Naive B cell (primary cell): ENCODE measurements at regions not wholly inside any gene's neighbourhood (a gene's known extent, or its start where the extent isn't known, plus 50 kb on each side); places are given as distances from the start of the nearest gene placed in this dataset.

Experiments
- ATAC-seq, 2 donors: fragments of 150-1000 bp; cut with Tn5 transposase; 2 replicates each; pipeline ENCODE4 v1.10.0; 2021; ENCODE audit warnings: low read depth in 2 of 2, mild to moderate bottlenecking in 2 of 2, moderate library complexity in 2 of 2
- DNase-seq: peaks from one replicate; pipeline ENCODE4 v3.0.0; 2022
- H3K27ac Mint-ChIP-seq, 6 donors: one replicate each; pipeline ENCODE4 v1.8.0; 2020 to 2022; ENCODE audit warnings: mild to moderate bottlenecking in 6 of 6, mixed read lengths in 6 of 6, moderate library complexity in 5 of 6, inconsistent platforms in 2 of 6
- H3K27me3 Mint-ChIP-seq, 3 donors: one replicate each; pipeline ENCODE4 v1.8.0; 2021 to 2022; ENCODE audit warnings: mixed read lengths in 3 of 3, mild to moderate bottlenecking in 1 of 3
- H3K36me3 Mint-ChIP-seq, 2 donors: one replicate each; pipeline ENCODE4 v1.8.0; 2020 to 2022; ENCODE audit warnings: mixed read lengths in 2 of 2, inconsistent platforms in 1 of 2, mild to moderate bottlenecking in 1 of 2
- H3K4me1 Mint-ChIP-seq, 3 donors: one replicate each; pipeline ENCODE4 v1.8.0; 2020 to 2022; ENCODE audit warnings: mixed read lengths in 3 of 3, inconsistent platforms in 1 of 3, mild to moderate bottlenecking in 1 of 3, moderate library complexity in 1 of 3
- H3K4me3 Mint-ChIP-seq, 8 donors: one replicate each; pipeline ENCODE4 v1.8.0; 2020 to 2022; ENCODE audit warnings: mild to moderate bottlenecking in 8 of 8, mixed read lengths in 8 of 8, moderate library complexity in 8 of 8, inconsistent platforms in 2 of 8
- H3K9me3 Mint-ChIP-seq, 7 donors: one replicate each; pipeline ENCODE4 v1.8.0; 2020 to 2022; ENCODE audit warnings: mixed read lengths in 7 of 7, mild to moderate bottlenecking in 5 of 7, inconsistent platforms in 2 of 7, moderate library complexity in 1 of 7

DNA sequence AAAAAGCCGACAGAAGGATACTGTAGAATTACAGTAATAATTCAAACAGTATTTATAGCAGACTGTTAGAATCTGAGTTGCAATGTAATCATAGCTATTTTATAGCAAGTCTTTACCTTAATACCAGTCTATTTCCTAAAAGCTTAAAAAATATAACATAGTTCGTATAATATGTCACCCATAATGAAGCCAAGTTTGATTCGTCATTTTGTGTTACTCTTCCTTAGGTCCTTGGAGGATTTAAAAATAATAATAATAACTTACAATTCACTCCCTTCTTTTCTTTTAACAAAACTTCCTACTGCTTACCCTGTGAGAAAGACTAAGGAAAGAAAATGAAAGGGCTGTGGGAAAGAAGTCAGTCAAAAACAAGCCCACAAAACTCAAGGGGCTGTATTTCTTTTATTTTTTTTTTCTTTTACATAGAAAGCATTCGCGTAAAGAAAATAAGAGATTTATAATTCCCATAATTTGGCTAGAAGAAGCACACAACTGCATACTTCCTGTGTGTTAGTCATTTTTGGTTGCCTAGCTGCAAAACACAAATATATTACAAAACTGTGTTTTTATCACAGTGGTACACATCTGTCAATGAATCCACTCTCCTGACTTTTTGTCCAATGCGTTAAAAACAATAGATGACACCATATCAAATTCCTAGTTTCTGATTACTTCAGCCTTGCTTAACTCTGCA is 187.2 kb upstream of the CELF2 start:
- Mint-ChIP-seq H3K36me3 (no peaks in the 10 kb centered on the region), H3K27ac (no peak overlapping the region), H3K27me3 (peaks cover 0 to 8% (median 5%) of the 10 kb centered on the region in 3 donors), H3K9me3 (peaks cover 0 to 11% (median 3%) of the 10 kb centered on the region in 7 donors), H3K4me3 (no peak overlapping the region), H3K4me1 (no peaks in the 10 kb centered on the region)
- no peak for DNase-seq
- no peak for ATAC-seq

GRCh38 chr10:10831085-10831484 is 186.6 kb upstream of the CELF2 start:
- Mint-ChIP-seq H3K36me3 (no peaks in the 10 kb centered on the region), H3K27me3 (peaks cover 3 to 8% (median 5%) of the 10 kb centered on the region in 3 donors), H3K9me3 (peaks cover 0 to 11% (median 3%) of the 10 kb centered on the region in 7 donors), H3K4me1 (no peaks in the 10 kb centered on the region), H3K27ac (no peak overlapping the region), H3K4me3 (no peak overlapping the region)
- ATAC-seq (no peak), DNase-seq (no peak)

- DNase-seq, result no peak
- Mint-ChIP-seq H3K27ac (no peak overlapping the region), H3K4me3 (no peak overlapping the region), H3K4me1 (no peaks in the 10 kb centered on the region), H3K27me3 (peaks cover 0 to 10% (median 4%) of the 10 kb centered on the region in 3 donors), H3K36me3 (no peaks in the 10 kb centered on the region), H3K9me3 (peaks cover 0 to 12% (median 5%) of the 10 kb centered on the region in 7 donors)
- ATAC-seq, result no peak
These were observed 183.7 kb upstream of the CELF2 start for GRCh38 chr10:10833955-10834354.

DNA sequence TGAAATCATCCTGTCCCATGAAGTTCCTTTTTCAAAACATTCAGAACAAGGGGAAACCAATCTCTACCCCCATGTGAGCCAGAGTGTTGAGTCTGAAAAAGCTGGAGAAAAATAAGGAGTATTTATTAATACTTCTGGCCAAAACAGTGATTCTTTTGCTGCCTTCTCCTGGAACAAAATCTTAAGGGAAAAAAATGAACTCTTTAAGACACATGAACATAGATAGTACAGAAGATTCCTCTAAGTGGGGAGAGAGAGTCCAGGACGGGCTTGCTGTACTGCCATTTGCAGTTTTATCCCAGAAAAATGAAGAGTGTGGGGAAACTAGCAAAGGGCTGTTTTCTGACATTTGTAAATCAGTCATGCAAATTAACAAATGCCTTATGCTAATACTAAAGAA is 173.4 kb upstream of the CELF2 start:
- ATAC-seq, result no peak
- H3K4me3 Mint-ChIP-seq, result no peak overlapping the region
- peaks cover 0 to 8% of the 10 kb centered on the region in 2 donors for H3K36me3 Mint-ChIP-seq
- DNase-seq, result no peak
- H3K4me1 Mint-ChIP-seq, result no peaks in the 10 kb centered on the region
- peaks cover 8 to 25% (median 10%) of the 10 kb centered on the region in 7 donors for H3K9me3 Mint-ChIP-seq
- H3K27ac Mint-ChIP-seq, result no peak overlapping the region
- peaks cover 10 to 23% (median 17%) of the 10 kb centered on the region in 3 donors for H3K27me3 Mint-ChIP-seq

DNA sequence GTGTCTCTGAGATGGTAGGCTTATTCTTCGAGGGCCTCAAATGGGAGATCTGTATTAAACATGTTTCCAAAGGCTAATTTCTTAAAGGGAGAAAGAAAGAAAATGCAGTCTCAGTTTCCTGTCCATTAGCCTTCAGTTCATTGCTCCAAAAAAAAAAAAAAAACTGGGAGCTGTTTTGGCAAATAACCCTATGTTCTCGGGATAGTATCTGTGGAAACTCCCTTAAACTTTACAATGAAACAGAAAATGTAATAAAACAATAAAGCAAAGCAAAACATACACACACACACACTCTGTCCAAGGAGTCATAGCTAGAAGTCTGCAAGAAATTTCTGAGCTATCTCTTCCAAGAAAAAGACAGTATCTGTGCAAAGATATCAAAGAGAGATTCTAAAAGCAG is 172.5 kb upstream of the CELF2 start:
- peaks cover 0 to 16% (median 4%) of the 10 kb centered on the region in 7 donors for H3K9me3 Mint-ChIP-seq
- no peak overlapping the region for H3K4me3 Mint-ChIP-seq
- ATAC-seq, result no peak
- no peaks in the 10 kb centered on the region for H3K36me3 Mint-ChIP-seq
- no peak overlapping the region for H3K27ac Mint-ChIP-seq
- no peak for DNase-seq
- peaks cover 14 to 24% (median 19%) of the 10 kb centered on the region in 3 donors for H3K27me3 Mint-ChIP-seq
- H3K4me1 Mint-ChIP-seq, result no peaks in the 10 kb centered on the region

DNA sequence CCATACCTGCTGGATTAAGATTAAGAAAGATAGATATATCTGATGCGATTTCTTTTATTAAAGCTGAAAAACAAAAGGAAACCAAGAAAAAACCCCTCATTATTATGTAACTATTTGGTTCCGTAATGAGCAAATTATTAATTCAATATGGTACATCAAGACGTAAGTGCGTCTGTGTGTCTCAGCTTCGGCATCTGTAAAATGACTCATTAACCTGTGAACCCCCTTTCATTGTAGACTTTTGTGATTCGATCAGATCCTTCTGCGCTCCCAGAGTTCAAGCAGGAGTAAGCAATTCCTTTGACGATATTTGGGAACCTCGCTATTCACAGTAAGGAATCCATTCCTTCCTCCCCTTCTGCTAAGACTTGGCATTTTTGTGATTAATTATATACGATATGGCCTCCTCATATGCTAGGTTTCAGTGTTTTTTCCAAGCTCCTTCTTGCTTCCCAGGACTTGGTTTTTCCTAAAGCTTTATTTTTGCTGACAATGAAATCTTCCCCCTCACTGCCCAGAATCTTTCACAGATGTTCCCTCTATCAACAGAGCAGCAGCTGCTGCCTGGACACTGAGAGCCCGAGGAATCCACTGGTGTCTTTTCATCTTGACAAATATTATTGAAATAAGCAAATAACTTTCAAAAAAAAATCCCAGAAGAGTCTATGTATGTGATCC is 171.7 kb upstream of the CELF2 start:
- ATAC-seq, result no peak
- H3K27me3 Mint-ChIP-seq, result peaks cover 14 to 24% (median 23%) of the 10 kb centered on the region in 3 donors
- H3K4me1 Mint-ChIP-seq, result no peaks in the 10 kb centered on the region

DNA sequence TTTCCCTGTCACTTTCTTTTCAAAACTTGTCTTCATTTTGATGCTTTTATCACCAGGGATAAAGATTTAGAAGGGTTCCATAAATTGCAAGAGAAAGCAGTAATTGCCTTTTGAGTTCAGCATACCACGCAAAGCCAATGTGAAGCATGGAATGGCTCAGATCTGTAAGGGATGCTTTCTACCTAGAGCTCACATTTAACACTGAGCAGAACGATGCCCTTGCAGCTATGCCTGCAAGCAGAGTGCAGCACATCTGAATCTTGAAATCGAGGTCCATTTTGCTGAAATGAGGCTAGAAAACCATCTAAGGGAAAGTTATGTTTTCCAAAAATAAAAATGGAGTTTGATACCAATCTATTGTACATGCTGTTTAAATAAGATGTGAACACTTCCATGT is 171.2 kb upstream of the CELF2 start:
- no peak overlapping the region for H3K27ac Mint-ChIP-seq
- peaks cover 0 to 9% (median 0%) of the 10 kb centered on the region in 7 donors for H3K9me3 Mint-ChIP-seq
- no peaks in the 10 kb centered on the region for H3K4me1 Mint-ChIP-seq
- no peak overlapping the region for H3K4me3 Mint-ChIP-seq
- DNase-seq (no peak), ATAC-seq (no peak)
- no peaks in the 10 kb centered on the region for H3K36me3 Mint-ChIP-seq
- peaks cover 17 to 24% (median 23%) of the 10 kb centered on the region in 3 donors for H3K27me3 Mint-ChIP-seq

More for the DNA sequence above, 171.7 kb upstream of the CELF2 start:
- no peak for DNase-seq
- Mint-ChIP-seq H3K4me3 (no peak overlapping the region), H3K9me3 (peaks cover 0 to 8% (median under 1%) of the 10 kb centered on the region in 7 donors), H3K36me3 (no peaks in the 10 kb centered on the region), H3K27ac (no peak overlapping the region)

DNA sequence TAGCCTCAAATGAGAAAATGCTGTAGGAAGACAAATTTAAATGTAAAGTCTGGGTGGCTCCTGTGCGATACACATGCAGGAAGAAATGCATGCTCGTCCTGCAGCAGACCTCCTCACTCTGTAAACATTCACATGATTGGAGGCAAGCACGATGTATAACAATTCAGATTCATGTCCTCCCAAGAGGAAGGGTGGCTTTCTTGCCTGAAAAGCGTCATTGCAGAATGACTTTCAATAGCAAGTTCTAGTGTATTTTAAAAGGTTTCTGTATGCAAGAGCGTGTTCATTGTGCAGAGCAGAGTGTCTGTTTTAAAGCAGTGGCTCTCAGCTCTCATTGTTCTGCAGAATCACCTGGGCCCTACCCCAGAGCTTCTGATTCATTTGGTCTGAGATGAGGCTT is 170.3 kb upstream of the CELF2 start:
- H3K4me3 Mint-ChIP-seq, result no peak overlapping the region
- no peaks in the 10 kb centered on the region for H3K4me1 Mint-ChIP-seq
- peaks cover 23 to 27% (median 24%) of the 10 kb centered on the region in 3 donors for H3K27me3 Mint-ChIP-seq
- no peaks in the 10 kb centered on the region for H3K36me3 Mint-ChIP-seq
- H3K27ac Mint-ChIP-seq, result no peak overlapping the region
- ATAC-seq, result no peak
- no peak for DNase-seq
- peaks cover 0 to 6% (median 2%) of the 10 kb centered on the region in 7 donors for H3K9me3 Mint-ChIP-seq

DNA sequence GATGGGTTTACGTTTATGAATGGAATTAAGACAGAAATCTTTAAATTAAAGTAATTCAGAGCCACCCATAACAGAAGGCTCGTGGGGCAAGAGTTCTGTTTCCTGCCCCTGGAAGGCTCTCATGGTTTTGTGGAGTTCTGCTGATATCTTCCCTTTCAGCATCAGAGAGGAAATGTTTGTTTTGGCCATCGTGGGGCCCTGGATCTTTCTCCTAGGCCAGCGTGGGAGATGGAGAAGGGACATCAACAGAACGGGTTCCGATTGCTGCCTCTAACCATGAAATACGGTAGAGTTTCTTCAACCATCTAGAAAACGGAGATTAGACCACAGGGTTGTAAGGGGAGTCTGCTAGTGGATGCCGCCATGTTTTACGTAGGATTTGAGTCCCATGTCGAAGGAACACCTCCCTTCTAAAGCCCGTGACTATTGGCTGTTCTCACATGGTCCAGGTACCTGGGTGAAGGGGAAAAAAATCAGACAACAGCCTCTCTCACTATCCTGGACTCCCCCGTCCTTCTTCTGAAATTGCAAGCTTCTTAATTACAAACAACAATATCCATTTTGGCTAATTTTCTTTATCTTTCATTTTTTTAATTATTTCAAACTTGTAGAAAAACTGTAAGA is 169.1 kb upstream of the CELF2 start:
- H3K9me3 Mint-ChIP-seq, result peaks cover 0 to 6% (median 2%) of the 10 kb centered on the region in 7 donors
- no peak overlapping the region for H3K4me3 Mint-ChIP-seq
- H3K36me3 Mint-ChIP-seq, result no peaks in the 10 kb centered on the region
- no peak for DNase-seq
- no peak for ATAC-seq
- no peak overlapping the region for H3K27ac Mint-ChIP-seq
- no peaks in the 10 kb centered on the region for H3K4me1 Mint-ChIP-seq
- H3K27me3 Mint-ChIP-seq, result peaks cover 20 to 30% (median 29%) of the 10 kb centered on the region in 3 donors

GRCh38 chr10:10849306-10849705 is 168.4 kb upstream of the CELF2 start:
- H3K36me3 Mint-ChIP-seq, result no peaks in the 10 kb centered on the region
- H3K9me3 Mint-ChIP-seq, result peaks cover 0 to 6% (median 2%) of the 10 kb centered on the region in 7 donors
- H3K27ac Mint-ChIP-seq, result no peak overlapping the region
- no peak for DNase-seq
- no peak overlapping the region for H3K4me3 Mint-ChIP-seq
- H3K27me3 Mint-ChIP-seq, result peaks cover 19 to 30% (median 22%) of the 10 kb centered on the region in 3 donors
- no peaks in the 10 kb centered on the region for H3K4me1 Mint-ChIP-seq
- ATAC-seq, result no peak

- ATAC-seq (no peak), DNase-seq (no peak)
- H3K27me3 Mint-ChIP-seq, result peaks cover 17 to 30% (median 22%) of the 10 kb centered on the region in 3 donors
- no peaks in the 10 kb centered on the region for H3K36me3 Mint-ChIP-seq
- no peak overlapping the region for H3K4me3 Mint-ChIP-seq
- H3K4me1 Mint-ChIP-seq, result peaks cover 2 to 5% (median 4%) of the 10 kb centered on the region in 3 donors
- peaks cover 0 to 6% (median 2%) of the 10 kb centered on the region in 7 donors for H3K9me3 Mint-ChIP-seq
- H3K27ac Mint-ChIP-seq, result no peak overlapping the region
These were observed 167.5 kb upstream of the CELF2 start for GRCh38 chr10:10850214-10850613.

GRCh38 chr10:10852464-10852863 is 165.2 kb upstream of the CELF2 start:
- Mint-ChIP-seq H3K27ac (no peak overlapping the region), H3K36me3 (no peaks in the 10 kb centered on the region), H3K4me1 (peaks cover 4 to 6% (median 6%) of the 10 kb centered on the region in 3 donors), H3K4me3 (no peak overlapping the region), H3K9me3 (peaks cover 0 to 7% (median 2%) of the 10 kb centered on the region in 7 donors), H3K27me3 (peaks cover 10 to 22% (median 22%) of the 10 kb centered on the region in 3 donors)
- no peak for ATAC-seq
- no peak for DNase-seq

DNA sequence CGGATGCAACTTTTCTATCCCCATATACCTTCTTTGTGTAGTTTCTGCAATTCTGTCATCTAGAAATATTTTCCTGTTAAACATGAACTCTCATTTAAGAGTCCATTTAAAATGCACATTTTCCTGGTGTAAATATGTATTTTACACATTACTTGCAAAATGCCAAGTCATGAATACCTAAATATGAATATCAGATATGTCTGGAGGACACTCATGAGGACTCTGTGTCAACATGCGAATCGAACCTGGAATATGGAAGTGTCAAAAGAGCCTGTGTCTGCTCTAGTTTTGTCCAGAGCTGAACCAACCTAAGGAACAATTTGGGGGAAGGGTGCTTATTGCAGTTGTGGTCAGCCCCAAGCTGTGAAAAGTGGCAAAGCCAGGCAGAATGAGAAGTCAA is 163.7 kb upstream of the CELF2 start:
- Mint-ChIP-seq H3K9me3 (peaks cover 0 to 7% (median 2%) of the 10 kb centered on the region in 7 donors), H3K27ac (no peak overlapping the region), H3K36me3 (no peaks in the 10 kb centered on the region), H3K4me1 (peaks cover 4 to 6% (median 6%) of the 10 kb centered on the region in 3 donors), H3K27me3 (peaks cover 5 to 22% (median 14%) of the 10 kb centered on the region in 3 donors), H3K4me3 (no peak overlapping the region)
- ATAC-seq, result no peak
- no peak for DNase-seq
